ENCODE measurements at regions not wholly inside any gene's neighbourhood (a gene's known extent, or its start where the extent isn't known, plus 50 kb on each side); places are given as distances from the start of the nearest gene placed in this dataset.

- intact Hi-C loops (cut with DNase I; ENCODE audit: low total_unique reads), result no loop called here
- Histone ChIP-seq H3K27me3 (no peaks in the 10 kb centered on the region), H3K4me3 (no peak overlapping the region), H3K4me1 (no peaks in the 10 kb centered on the region), H3K9me3 (no peaks in the 10 kb centered on the region), H3K27ac (no peak overlapping the region), H3K36me3 (no peaks in the 10 kb centered on the region)
- TF ChIP-seq, protein P1, sequence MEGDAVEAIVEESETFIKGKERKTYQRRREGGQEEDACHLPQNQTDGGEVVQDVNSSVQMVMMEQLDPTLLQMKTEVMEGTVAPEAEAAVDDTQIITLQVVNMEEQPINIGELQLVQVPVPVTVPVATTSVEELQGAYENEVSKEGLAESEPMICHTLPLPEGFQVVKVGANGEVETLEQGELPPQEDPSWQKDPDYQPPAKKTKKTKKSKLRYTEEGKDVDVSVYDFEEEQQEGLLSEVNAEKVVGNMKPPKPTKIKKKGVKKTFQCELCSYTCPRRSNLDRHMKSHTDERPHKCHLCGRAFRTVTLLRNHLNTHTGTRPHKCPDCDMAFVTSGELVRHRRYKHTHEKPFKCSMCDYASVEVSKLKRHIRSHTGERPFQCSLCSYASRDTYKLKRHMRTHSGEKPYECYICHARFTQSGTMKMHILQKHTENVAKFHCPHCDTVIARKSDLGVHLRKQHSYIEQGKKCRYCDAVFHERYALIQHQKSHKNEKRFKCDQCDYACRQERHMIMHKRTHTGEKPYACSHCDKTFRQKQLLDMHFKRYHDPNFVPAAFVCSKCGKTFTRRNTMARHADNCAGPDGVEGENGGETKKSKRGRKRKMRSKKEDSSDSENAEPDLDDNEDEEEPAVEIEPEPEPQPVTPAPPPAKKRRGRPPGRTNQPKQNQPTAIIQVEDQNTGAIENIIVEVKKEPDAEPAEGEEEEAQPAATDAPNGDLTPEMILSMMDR (IDR thresholded peaks at IDR 0.05), result no peak
- DNase-seq, result no peak
These were observed 578.6 kb upstream of the JAG1 start for GRCh38 chr20:11252447-11252846.

- intact Hi-C loops (cut with DNase I; ENCODE audit: low total_unique reads), result no loop called here
- Histone ChIP-seq H3K4me3 (no peak overlapping the region), H3K4me1 (no peaks in the 10 kb centered on the region), H3K36me3 (no peaks in the 10 kb centered on the region), H3K27ac (no peak overlapping the region), H3K27me3 (no peaks in the 10 kb centered on the region), H3K9me3 (peaks cover 0 to 3% (median 0%) of the 10 kb centered on the region in 3 donors)
- DNase-seq, result no peak
- TF ChIP-seq, protein P1 (IDR thresholded peaks at IDR 0.05), result no peak
These were observed 581.7 kb upstream of the JAG1 start for GRCh38 chr20:11255455-11255854.

DNA sequence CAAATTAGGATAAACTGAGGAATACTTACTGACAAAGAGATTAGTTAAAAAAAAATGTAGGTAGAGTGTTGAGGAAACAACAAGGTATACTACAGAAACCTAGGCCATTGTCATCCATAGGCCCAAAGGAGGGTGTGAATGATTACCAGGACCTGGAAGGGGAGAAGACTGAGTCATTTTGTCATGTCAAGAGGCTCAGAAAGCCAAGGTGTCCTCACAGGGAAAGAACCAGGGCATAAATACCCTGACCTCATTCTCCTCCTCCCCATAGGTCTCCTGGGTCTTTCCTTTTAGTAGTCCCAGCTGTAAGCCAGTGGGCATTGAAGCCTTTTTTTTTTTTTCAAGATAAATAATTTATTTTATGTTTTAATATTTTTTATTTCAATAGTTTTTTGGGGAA lies 582.1 kb upstream of the JAG1 start:
- no peak for DNase-seq
- Histone ChIP-seq H3K36me3 (no peaks in the 10 kb centered on the region), H3K4me1 (no peaks in the 10 kb centered on the region), H3K27me3 (no peaks in the 10 kb centered on the region), H3K27ac (no peak overlapping the region), H3K4me3 (no peak overlapping the region), H3K9me3 (peaks cover 0 to 3% (median 0%) of the 10 kb centered on the region in 3 donors)
- TF ChIP-seq, protein P1 (IDR thresholded peaks at IDR 0.05), result no peak
- intact Hi-C loops (cut with DNase I; ENCODE audit: low total_unique reads), result no loop called here

DNA sequence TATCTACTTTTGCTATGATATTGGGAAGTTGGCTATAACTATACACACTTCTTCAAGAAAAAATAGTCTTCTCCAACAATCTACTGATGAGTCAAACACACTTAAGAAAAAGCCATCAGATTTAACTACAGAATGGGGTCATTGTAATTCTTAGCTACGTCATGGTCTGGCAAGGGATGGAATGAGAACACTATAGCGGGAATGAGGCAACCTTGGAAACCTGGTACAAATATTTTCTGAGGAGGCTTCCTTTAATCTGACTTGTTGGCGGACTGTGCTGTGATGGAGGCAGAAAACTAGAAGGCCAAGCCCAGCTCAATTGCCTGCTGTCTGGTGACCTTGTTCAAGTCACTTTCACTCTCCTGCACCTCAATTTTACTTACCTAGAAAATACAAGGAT lies 586.8 kb upstream of the JAG1 start:
- intact Hi-C loops (cut with DNase I; ENCODE audit: low total_unique reads), result no loop called here
- Histone ChIP-seq H3K4me3 (no peak overlapping the region), H3K4me1 (no peaks in the 10 kb centered on the region), H3K27ac (no peak overlapping the region), H3K9me3 (peaks cover 0 to 3% (median 0%) of the 10 kb centered on the region in 3 donors), H3K36me3 (no peaks in the 10 kb centered on the region), H3K27me3 (no peaks in the 10 kb centered on the region)
- TF ChIP-seq, protein P1 (IDR thresholded peaks at IDR 0.05), result no peak
- no peak for DNase-seq

- H3K9me3 ChIP-seq, result peaks cover 0 to 3% (median 0%) of the 10 kb centered on the region in 3 donors
- intact Hi-C loops (cut with DNase I; ENCODE audit: low total_unique reads), result no loop called here
- no peak for DNase-seq
- no peak overlapping the region for H3K27ac ChIP-seq
- H3K4me1 ChIP-seq, result no peaks in the 10 kb centered on the region
- H3K36me3 ChIP-seq, result no peaks in the 10 kb centered on the region
- TF ChIP-seq, protein P1 (IDR thresholded peaks at IDR 0.05), result no peak
- no peak overlapping the region for H3K4me3 ChIP-seq
- H3K27me3 ChIP-seq, result no peaks in the 10 kb centered on the region
These were observed 587.8 kb upstream of the JAG1 start for GRCh38 chr20:11261533-11262000.

DNA sequence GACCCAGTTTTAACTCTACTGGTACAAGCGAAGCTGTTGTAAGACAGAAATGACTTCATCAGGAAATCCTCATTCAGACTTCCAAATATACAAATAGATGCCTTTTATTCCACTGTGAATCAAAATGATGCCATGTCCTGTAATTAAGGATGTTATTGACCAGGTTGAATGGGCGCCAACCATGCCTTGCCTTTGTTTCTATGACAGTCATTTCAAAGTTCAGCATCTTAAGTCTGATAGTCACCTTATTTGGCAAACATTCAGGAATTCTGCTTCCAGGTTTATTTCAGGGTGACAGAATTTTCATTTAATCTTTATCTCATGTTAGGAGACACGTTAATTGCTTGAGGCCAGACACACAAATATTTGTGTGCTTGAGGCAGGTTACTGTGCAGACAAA lies 592.8 kb upstream of the JAG1 start:
- H3K9me3 ChIP-seq, result no peaks in the 10 kb centered on the region
- DNase-seq, result no peak
- intact Hi-C loops (cut with DNase I; ENCODE audit: low total_unique reads), result no loop called here
- H3K36me3 ChIP-seq, result no peaks in the 10 kb centered on the region
- TF ChIP-seq, protein P1 (IDR thresholded peaks at IDR 0.05), result no peak
- H3K27ac ChIP-seq, result no peak overlapping the region
- H3K4me1 ChIP-seq, result peaks cover 0 to 17% (median 11%) of the 10 kb centered on the region in 4 donors
- H3K27me3 ChIP-seq, result no peaks in the 10 kb centered on the region
- no peak overlapping the region for H3K4me3 ChIP-seq

All from tibial artery (tissue), 4 donors.